PC-3 (cell line): ENCODE measurements at regions not wholly inside any gene's neighbourhood (a gene's known extent, or its start where the extent isn't known, plus 50 kb on each side); places are given as distances from the start of the nearest gene placed in this dataset.

Experiments
- ATAC-seq: fragments of 200-7000 bp; cut with Tn5 transposase; 2 replicates; pipeline ENCODE4 v1.9.1; 2020; ENCODE audit warnings: mild to moderate bottlenecking, moderate library complexity
- BruUV-seq: library from RNA; stranded (reverse); fragments of 400-500 nt; replicated peaks from 2 replicates; lab custom pipeline; 2021; lab: Mats Ljungman, UMichigan
- CTCF ChIA-PET: fragments of 300-600 bp; sonication (Branson Sonifier 250); formaldehyde crosslinking; loops from one replicate; lab custom pipeline; 2022; ENCODE audit warnings: antibody characterized with exemption; lab: Charles Lee
- POLR2A ChIA-PET: fragments of 300-600 bp; sonication (Branson Sonifier 250); formaldehyde crosslinking; loops from one replicate; lab custom pipeline; 2022; ENCODE audit warnings: antibody characterized with exemption; ENCODE audit not compliant: unreplicated experiment; lab: Charles Lee
- DNase-seq: peaks from one replicate; pipeline ENCODE4 v3.0.0-alpha.2; 2015
- H2AFZ ChIP-seq: fragments of 300-600 bp; sonication (generic); 2 replicates; pipeline ENCODE4 v1.6.0; 2016; ENCODE audit warnings: antibody characterized with exemption, low read length
- H3F3A ChIP-seq: fragments of 300-600 bp; sonication (generic); one replicate; pipeline ENCODE4 v1.6.0; 2017; ENCODE audit warnings: antibody characterized with exemption, low read length, control low read depth, mild to moderate bottlenecking; ENCODE audit not compliant: unreplicated experiment
- H3K27ac ChIP-seq: fragments of 300-600 bp; sonication (generic); 2 replicates; pipeline ENCODE4 v1.5.1; 2016; ENCODE audit warnings: mild to moderate bottlenecking, low read length
- H3K27me3 ChIP-seq: fragments of 300-600 bp; sonication (generic); 2 replicates; pipeline ENCODE4 v1.6.1; 2016; ENCODE audit warnings: low read length, mixed read lengths
- H3K36me3 ChIP-seq: fragments of 300-600 bp; sonication (generic); 2 replicates; pipeline ENCODE4 v1.6.1; 2016; ENCODE audit warnings: low read depth, mixed run types, low read length, mixed read lengths
- H3K4me1 ChIP-seq: fragments of 300-600 bp; sonication (generic); 2 replicates; pipeline ENCODE4 v1.5.1; 2016; ENCODE audit warnings: low read length; ENCODE audit not compliant: insufficient read depth
- H3K4me2 ChIP-seq: fragments of 300-600 bp; sonication (generic); 2 replicates; pipeline ENCODE4 v1.6.0; 2016; ENCODE audit warnings: low read length
- H3K4me3 ChIP-seq: fragments of 300-600 bp; sonication (generic); 2 replicates; pipeline ENCODE4 v1.5.1; 2016; ENCODE audit warnings: mild to moderate bottlenecking, low read length, mixed read lengths
- H3K79me2 ChIP-seq: fragments of 300-600 bp; sonication (generic); 2 replicates; pipeline ENCODE4 v1.6.1; 2017; ENCODE audit warnings: low read length, mixed read lengths
- H3K9ac ChIP-seq: fragments of 300-600 bp; sonication (generic); 2 replicates; pipeline ENCODE4 v1.6.0; 2016; ENCODE audit warnings: mild to moderate bottlenecking, low read length
- H3K9me2 ChIP-seq: fragments of 300-600 bp; sonication (generic); replicated peaks from 2 replicates; pipeline ENCODE4 v1.6.1; 2016; ENCODE audit warnings: mixed run types, low read length, mixed read lengths
- H3K9me3 ChIP-seq: fragments of 300-600 bp; sonication (generic); 2 replicates; pipeline ENCODE4 v1.6.1; 2016; ENCODE audit warnings: low read length, mixed read lengths
- H4K20me1 ChIP-seq: fragments of 300-600 bp; sonication (generic); 2 replicates; pipeline ENCODE4 v1.6.1; 2016; ENCODE audit warnings: low read length, mixed read lengths
- EZH2 ChIP-seq: fragments of 300-600 bp; sonication (generic); IDR thresholded peaks from one replicate; pipeline ENCODE4 v1.6.1; 2017; ENCODE audit warnings: antibody characterized with exemption, mild to moderate bottlenecking, low read length; ENCODE audit not compliant: unreplicated experiment
- EZH2phosphoT487 ChIP-seq: fragments of 300-600 bp; sonication (generic); IDR thresholded peaks from 2 replicates; pipeline ENCODE4 v1.6.1; 2018; ENCODE audit warnings: mild to moderate bottlenecking, antibody characterized with exemption, low read length, borderline replicate concordance
- intact Hi-C: fragments of 100-400 bp; cut with micrococcal nuclease; formaldehyde crosslinking; loops from 2 replicates; pipeline ENCODE4 v1.9.0; 2023
- TF ChIP-seq, protein P1 (sequence below): fragments of 300-600 bp; sonication (generic); conservative IDR thresholded peaks from 2 replicates; pipeline ENCODE4 v1.5.1; 2017; ENCODE audit warnings: antibody characterized with exemption, low read depth, mild to moderate bottlenecking, low read length

- no peak overlapping the region for H3K4me2 ChIP-seq
- H3K4me3 ChIP-seq, result no peak overlapping the region
- peaks cover 14% of the 10 kb centered on the region; the same call in 1 of the 2 replicates for H3K27me3 ChIP-seq
- no peaks in the 10 kb centered on the region for H3K4me1 ChIP-seq
- no peaks in the 10 kb centered on the region for H3K9me3 ChIP-seq
- ATAC-seq (no peak), DNase-seq (peak; percentile 11)
- no peaks in the 10 kb centered on the region for H4K20me1 ChIP-seq
- no peaks in the 10 kb centered on the region for H3K9me2 ChIP-seq
- POLR2A ChIA-PET, result no interaction called here
- H2AFZ ChIP-seq, result no peak overlapping the region
- BruUV-seq, result no TSS peak
- no peaks in the 10 kb centered on the region for H3K79me2 ChIP-seq
- H3K27ac ChIP-seq, result no peak overlapping the region
- no peak overlapping the region for H3K9ac ChIP-seq
- no peaks in the 10 kb centered on the region for H3F3A ChIP-seq
- intact Hi-C loops, result no loop called here
- CTCF ChIA-PET, result no interaction called here
- H3K36me3 ChIP-seq, result no peaks in the 10 kb centered on the region
- TF ChIP-seq, protein P1, sequence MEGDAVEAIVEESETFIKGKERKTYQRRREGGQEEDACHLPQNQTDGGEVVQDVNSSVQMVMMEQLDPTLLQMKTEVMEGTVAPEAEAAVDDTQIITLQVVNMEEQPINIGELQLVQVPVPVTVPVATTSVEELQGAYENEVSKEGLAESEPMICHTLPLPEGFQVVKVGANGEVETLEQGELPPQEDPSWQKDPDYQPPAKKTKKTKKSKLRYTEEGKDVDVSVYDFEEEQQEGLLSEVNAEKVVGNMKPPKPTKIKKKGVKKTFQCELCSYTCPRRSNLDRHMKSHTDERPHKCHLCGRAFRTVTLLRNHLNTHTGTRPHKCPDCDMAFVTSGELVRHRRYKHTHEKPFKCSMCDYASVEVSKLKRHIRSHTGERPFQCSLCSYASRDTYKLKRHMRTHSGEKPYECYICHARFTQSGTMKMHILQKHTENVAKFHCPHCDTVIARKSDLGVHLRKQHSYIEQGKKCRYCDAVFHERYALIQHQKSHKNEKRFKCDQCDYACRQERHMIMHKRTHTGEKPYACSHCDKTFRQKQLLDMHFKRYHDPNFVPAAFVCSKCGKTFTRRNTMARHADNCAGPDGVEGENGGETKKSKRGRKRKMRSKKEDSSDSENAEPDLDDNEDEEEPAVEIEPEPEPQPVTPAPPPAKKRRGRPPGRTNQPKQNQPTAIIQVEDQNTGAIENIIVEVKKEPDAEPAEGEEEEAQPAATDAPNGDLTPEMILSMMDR, result peak; percentile 48
- TF ChIP-seq EZH2 (no peak), EZH2phosphoT487 (no peak)
These were observed 71.3 kb upstream of the CTXND1 start for GRCh38 chr15:80323285-80323684.

DNA sequence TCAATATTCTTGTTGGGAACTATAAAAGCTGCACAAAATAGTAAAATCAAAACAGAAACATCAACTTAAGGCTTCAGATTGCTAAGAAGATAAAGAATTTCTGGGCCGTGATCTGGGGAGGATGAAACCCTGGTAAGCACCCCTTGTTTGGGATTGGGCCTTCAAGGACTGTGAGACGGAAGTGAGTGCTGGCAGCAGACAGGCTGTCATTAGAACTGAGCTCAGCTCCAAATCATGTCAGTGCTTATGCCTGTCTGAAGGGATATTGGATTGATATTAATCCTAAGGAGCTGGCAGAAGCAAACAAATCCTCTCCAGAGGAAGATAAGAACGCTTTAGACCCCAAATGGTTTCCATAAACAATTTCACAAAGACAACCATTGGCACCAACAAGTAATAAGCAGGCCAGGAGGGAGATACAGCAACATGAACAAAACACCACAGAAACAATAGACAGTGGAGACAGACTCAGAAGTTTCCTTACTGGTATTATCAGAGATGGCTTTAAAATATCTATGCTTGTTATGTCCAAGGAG lies 72.6 kb upstream of the CTXND1 start:
- Histone ChIP-seq H3K9me2 (no peaks in the 10 kb centered on the region), H3K4me3 (no peak overlapping the region), H3K27me3 (peaks cover 18% of the 10 kb centered on the region; the same call in 1 of the 2 replicates), H3F3A (no peaks in the 10 kb centered on the region), H4K20me1 (no peaks in the 10 kb centered on the region), H3K9ac (no peak overlapping the region), H3K9me3 (no peaks in the 10 kb centered on the region), H3K4me1 (no peaks in the 10 kb centered on the region), H3K4me2 (no peak overlapping the region), H3K36me3 (no peaks in the 10 kb centered on the region), H3K79me2 (no peaks in the 10 kb centered on the region), H3K27ac (no peak overlapping the region), H2AFZ (no peak overlapping the region)
- no TSS peak for BruUV-seq
- DNase-seq (no peak), ATAC-seq (no peak)
- ChIA-PET POLR2A (no interaction called here), CTCF (no interaction called here)
- intact Hi-C loops, result no loop called here
- TF ChIP-seq, protein P1, result no peak
- TF ChIP-seq EZH2, result no peak
- TF ChIP-seq EZH2phosphoT487, result no peak

DNA sequence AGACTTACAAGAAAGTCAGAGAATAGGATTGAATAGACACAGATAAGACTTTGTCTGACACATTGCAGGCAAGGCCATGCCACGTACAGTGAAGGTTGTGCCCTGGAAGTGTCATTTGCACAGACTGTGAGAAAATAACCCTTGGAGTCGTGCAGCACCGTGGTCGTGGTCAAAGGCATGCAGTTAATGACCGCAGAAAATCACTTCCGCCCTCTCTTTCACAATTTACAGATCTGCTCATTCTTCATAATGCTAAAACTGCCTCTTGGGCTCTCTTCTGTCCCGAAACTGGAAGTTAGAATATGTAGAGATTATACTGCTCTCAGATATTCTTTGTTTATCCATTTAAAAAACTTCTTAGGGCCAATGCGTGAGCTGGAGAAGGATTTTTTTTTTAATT lies 73.2 kb upstream of the CTXND1 start:
- no peaks in the 10 kb centered on the region for H3K36me3 ChIP-seq
- no peaks in the 10 kb centered on the region for H3K9me2 ChIP-seq
- intact Hi-C loops, result no loop called here
- no TSS peak for BruUV-seq
- H3K9me3 ChIP-seq, result no peaks in the 10 kb centered on the region
- no peaks in the 10 kb centered on the region for H3K79me2 ChIP-seq
- H3K4me3 ChIP-seq, result no peak overlapping the region
- peaks cover 17% of the 10 kb centered on the region; the same call in 1 of the 2 replicates for H3K27me3 ChIP-seq
- H3K4me2 ChIP-seq, result no peak overlapping the region
- no peak overlapping the region for H2AFZ ChIP-seq
- ATAC-seq, result no peak
- no peak for DNase-seq
- POLR2A ChIA-PET, result no interaction called here
- no peak overlapping the region for H3K27ac ChIP-seq
- no peaks in the 10 kb centered on the region for H3K4me1 ChIP-seq
- no peaks in the 10 kb centered on the region for H3F3A ChIP-seq
- CTCF ChIA-PET, result no interaction called here
- no peaks in the 10 kb centered on the region for H4K20me1 ChIP-seq
- TF ChIP-seq, protein P1, result no peak
- TF ChIP-seq EZH2phosphoT487, result no peak
- TF ChIP-seq EZH2, result no peak
- H3K9ac ChIP-seq, result no peak overlapping the region
